ENCODE measurements at regions not wholly inside any gene's neighbourhood (a gene's known extent, or its start where the extent isn't known, plus 50 kb on each side); places are given as distances from the start of the nearest gene placed in this dataset.
"Not testable (repeated sequence)": the region's sequence is repeated elsewhere in the genome, so short reads cannot be mapped to it uniquely, and the experiment has no call there.

GRCh38 chr14:103192246-103192840, 69.1 kb downstream of the TNFAIP2 start:
- TF ChIP-seq, protein P1, sequence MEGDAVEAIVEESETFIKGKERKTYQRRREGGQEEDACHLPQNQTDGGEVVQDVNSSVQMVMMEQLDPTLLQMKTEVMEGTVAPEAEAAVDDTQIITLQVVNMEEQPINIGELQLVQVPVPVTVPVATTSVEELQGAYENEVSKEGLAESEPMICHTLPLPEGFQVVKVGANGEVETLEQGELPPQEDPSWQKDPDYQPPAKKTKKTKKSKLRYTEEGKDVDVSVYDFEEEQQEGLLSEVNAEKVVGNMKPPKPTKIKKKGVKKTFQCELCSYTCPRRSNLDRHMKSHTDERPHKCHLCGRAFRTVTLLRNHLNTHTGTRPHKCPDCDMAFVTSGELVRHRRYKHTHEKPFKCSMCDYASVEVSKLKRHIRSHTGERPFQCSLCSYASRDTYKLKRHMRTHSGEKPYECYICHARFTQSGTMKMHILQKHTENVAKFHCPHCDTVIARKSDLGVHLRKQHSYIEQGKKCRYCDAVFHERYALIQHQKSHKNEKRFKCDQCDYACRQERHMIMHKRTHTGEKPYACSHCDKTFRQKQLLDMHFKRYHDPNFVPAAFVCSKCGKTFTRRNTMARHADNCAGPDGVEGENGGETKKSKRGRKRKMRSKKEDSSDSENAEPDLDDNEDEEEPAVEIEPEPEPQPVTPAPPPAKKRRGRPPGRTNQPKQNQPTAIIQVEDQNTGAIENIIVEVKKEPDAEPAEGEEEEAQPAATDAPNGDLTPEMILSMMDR (IDR thresholded peaks at IDR 0.05): no peak
- no peak for TF ChIP-seq ZFX (IDR thresholded peaks at IDR 0.05; ENCODE audit: borderline replicate concordance)
- H3K27ac ChIP-seq: no peak overlapping the region

- H3K27ac ChIP-seq: not testable (repeated sequence)
Observed at GRCh38 chr14:103192861-103193260, 69.6 kb downstream of the TNFAIP2 start.

- not testable (repeated sequence) for H3K27ac ChIP-seq
Observed at GRCh38 chr14:103193491-103193890, 70.2 kb downstream of the TNFAIP2 start.

DNA sequence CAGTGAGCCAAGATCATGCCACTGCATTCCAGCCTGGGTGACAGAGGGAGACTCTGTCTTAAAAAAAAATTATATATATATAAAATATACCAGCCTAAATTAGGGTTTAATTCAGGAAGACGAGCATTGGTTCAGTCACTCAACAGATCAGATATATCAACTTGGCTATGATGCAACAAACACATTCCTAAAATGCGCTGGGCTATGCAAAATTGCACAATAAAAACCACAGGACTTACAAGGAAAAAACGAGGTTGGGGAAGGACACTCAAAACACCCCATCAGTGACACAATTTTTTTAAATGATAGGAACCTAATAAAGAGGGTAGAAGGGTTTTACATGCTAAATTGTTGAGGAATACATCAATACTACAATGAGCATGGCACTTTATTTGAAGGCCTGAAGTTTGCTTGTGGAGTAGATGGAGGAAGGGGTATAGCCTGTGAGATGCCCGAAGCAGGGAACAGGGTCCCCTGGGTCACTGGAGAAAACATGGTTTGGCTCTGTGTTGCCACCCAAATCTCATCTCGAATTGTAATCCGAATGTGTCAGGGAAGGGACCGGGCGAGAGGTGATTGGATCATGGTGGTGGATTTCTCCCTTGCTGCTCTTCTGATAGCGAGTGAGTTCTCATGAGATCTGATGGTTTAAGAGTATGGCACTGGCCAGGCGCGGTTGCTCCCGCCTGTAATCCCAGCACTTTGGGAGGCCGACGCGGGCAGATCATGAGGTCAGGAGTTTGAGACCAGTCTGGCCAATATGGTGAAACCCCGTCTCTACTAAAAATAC, 71.2 kb downstream of the TNFAIP2 start:
- no peak overlapping the region for H3K27ac ChIP-seq
- TF ChIP-seq, protein P1 (IDR thresholded peaks at IDR 0.05): no peak
- no peak for TF ChIP-seq ZFX (IDR thresholded peaks at IDR 0.05; ENCODE audit: borderline replicate concordance)

GRCh38 chr14:103195828-103196615, 72.8 kb downstream of the TNFAIP2 start:
- TF ChIP-seq, protein P1 (IDR thresholded peaks at IDR 0.05): no peak
- no peak for TF ChIP-seq ZFX (IDR thresholded peaks at IDR 0.05; ENCODE audit: borderline replicate concordance)
- H3K27ac ChIP-seq: no peak overlapping the region

DNA sequence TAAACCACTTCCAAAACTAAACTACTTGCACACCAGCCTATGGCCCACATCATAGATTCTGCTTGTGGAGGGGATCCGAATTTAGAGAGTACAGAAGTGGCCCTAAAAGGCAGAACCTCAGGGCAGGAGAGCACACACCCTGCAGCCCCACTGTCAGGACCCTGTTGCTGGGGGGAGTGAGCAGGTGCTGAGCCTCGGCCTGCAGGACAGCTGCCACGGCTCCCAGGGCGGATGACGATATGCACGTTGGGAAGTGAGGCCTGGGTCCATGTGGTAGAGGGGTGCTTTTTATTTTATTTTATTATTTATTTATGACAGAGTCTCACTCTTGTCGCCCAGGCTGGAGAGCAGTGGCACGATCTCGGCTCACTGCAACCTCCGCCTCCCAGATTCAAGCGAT, 73.5 kb downstream of the TNFAIP2 start:
- no peak for TF ChIP-seq ZFX (IDR thresholded peaks at IDR 0.05; ENCODE audit: borderline replicate concordance)
- TF ChIP-seq, protein P1 (IDR thresholded peaks at IDR 0.05): no peak
- H3K27ac ChIP-seq: no peak overlapping the region

- TF ChIP-seq ZFX (IDR thresholded peaks at IDR 0.05; ENCODE audit: borderline replicate concordance): no peak
- TF ChIP-seq, protein P1 (IDR thresholded peaks at IDR 0.05): no peak
- H3K27ac ChIP-seq: no peak overlapping the region
Observed at GRCh38 chr14:103198131-103199105, 75.2 kb downstream of the TNFAIP2 start.
